Calu3 (cell line): ENCODE measurements at regions not wholly inside any gene's neighbourhood (a gene's known extent, or its start where the extent isn't known, plus 50 kb on each side); places are given as distances from the start of the nearest gene placed in this dataset.

Source experiments
- BruUV-seq: library from RNA; stranded (reverse); fragments of 400-500 nt; replicated peaks from 2 replicates; lab custom pipeline; 2021; lab: Mats Ljungman, UMichigan
- CTCF ChIA-PET: fragments of 300-600 bp; sonication (Branson Sonifier 250); formaldehyde crosslinking; loops from one replicate; lab custom pipeline; 2022; ENCODE audit warnings: antibody characterized with exemption; lab: Charles Lee
- DNase-seq: peaks from one replicate; pipeline ENCODE4 v3.0.0; 2022
- H3K27ac Mint-ChIP-seq: one replicate; pipeline ENCODE4 v1.8.0; 2022; ENCODE audit warnings: mixed read lengths; ENCODE audit not compliant: unreplicated experiment
- H3K27me3 Mint-ChIP-seq: one replicate; pipeline ENCODE4 v1.8.0; 2022; ENCODE audit warnings: mixed read lengths; ENCODE audit not compliant: unreplicated experiment
- H3K36me3 Mint-ChIP-seq: one replicate; pipeline ENCODE4 v1.8.0; 2022; ENCODE audit warnings: mild to moderate bottlenecking, moderate library complexity, mixed read lengths; ENCODE audit not compliant: insufficient read depth, unreplicated experiment
- H3K4me1 Mint-ChIP-seq: one replicate; pipeline ENCODE4 v1.8.0; 2022; ENCODE audit warnings: mild to moderate bottlenecking, low read depth, mixed read lengths; ENCODE audit not compliant: unreplicated experiment
- H3K4me3 Mint-ChIP-seq: one replicate; pipeline ENCODE4 v1.8.0; 2022; ENCODE audit warnings: mild to moderate bottlenecking, low read depth, moderate library complexity, mixed read lengths; ENCODE audit not compliant: unreplicated experiment
- H3K9me3 Mint-ChIP-seq: one replicate; pipeline ENCODE4 v1.8.0; 2022; ENCODE audit warnings: low read depth, mixed read lengths; ENCODE audit not compliant: unreplicated experiment
- intact Hi-C: fragments of 100-400 bp; cut with micrococcal nuclease; formaldehyde crosslinking; loops from one replicate; pipeline ENCODE4 v1.10.0; 2022; ENCODE audit not compliant: unreplicated experiment
- TF ChIP-seq, protein P1 (sequence below): fragments of 200-600 bp; IDR thresholded peaks from one replicate; pipeline ENCODE4 v1.8.0; 2022; ENCODE audit warnings: antibody characterized with exemption; ENCODE audit not compliant: unreplicated experiment

DNA sequence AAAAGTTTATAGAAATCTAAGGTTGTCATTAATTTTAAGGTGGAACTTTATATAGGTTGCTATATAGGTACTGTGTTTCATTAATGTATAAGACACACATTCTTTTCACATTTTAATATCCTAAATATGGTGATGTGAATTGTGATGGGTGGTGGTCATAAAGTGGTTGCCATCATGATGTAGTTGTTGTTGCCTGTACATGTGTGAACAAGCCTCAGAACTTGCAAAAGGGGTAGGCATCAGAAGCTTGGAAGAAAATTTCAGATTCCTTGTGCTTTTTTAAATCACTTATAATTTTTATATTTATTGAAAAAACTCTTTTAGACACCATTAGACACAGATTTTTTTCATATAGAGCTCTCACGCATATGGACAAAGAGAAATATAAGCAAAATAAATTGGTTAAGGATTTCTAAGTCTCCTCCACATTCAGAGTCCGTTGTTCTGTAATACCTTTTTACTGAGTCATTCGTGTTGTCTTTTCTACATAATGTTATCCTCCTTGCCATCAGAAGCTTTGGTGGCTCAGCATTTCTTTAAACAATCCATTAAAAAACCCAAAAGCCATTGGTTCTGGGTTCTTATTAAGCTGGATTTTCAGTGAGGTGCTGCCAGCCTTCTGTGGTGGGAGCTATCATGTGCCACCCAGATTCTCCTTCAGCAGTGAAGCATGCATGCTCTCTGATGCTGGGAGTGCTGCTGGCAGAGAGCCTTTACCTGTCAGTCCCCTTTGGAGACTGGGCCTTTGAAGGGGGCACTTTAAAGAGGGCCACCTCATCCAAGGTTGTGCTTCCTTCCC lies 140.4 kb upstream of the GALNT15 start:
- CTCF ChIA-PET, result no interaction called here
- H3K4me3 Mint-ChIP-seq, result no peak overlapping the region
- peaks cover 68% of the 10 kb centered on the region for H3K27me3 Mint-ChIP-seq
- DNase-seq, result no peak
- H3K9me3 Mint-ChIP-seq, result no peaks in the 10 kb centered on the region
- no TSS peak for BruUV-seq
- H3K36me3 Mint-ChIP-seq, result no peaks in the 10 kb centered on the region
- no peaks in the 10 kb centered on the region for H3K4me1 Mint-ChIP-seq
- TF ChIP-seq, protein P1, sequence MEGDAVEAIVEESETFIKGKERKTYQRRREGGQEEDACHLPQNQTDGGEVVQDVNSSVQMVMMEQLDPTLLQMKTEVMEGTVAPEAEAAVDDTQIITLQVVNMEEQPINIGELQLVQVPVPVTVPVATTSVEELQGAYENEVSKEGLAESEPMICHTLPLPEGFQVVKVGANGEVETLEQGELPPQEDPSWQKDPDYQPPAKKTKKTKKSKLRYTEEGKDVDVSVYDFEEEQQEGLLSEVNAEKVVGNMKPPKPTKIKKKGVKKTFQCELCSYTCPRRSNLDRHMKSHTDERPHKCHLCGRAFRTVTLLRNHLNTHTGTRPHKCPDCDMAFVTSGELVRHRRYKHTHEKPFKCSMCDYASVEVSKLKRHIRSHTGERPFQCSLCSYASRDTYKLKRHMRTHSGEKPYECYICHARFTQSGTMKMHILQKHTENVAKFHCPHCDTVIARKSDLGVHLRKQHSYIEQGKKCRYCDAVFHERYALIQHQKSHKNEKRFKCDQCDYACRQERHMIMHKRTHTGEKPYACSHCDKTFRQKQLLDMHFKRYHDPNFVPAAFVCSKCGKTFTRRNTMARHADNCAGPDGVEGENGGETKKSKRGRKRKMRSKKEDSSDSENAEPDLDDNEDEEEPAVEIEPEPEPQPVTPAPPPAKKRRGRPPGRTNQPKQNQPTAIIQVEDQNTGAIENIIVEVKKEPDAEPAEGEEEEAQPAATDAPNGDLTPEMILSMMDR, result no peak
- intact Hi-C loops, result no loop called here
- no peak overlapping the region for H3K27ac Mint-ChIP-seq

DNA sequence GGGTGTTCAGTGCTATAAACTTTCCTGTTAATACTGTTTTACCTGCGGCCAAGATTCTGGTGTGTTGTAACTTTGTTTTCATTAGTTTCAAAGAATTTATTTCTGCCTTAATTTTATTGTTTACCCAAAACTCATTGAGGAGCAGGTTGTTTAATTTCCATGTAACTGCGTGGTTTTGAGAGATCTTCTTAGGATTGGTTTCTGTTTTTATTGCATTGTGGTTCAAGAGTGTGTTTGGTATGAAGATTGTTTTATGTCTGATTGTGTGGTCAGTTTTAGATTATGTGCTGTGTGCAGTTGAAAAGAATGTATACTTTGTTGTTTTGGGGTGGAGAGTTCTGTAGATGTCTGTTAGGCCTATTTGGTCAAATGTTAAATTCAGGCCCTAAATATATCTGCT lies 133.5 kb upstream of the GALNT15 start:
- TF ChIP-seq, protein P1, result no peak
- Mint-ChIP-seq H3K4me3 (no peak overlapping the region), H3K27me3 (peaks cover 36% of the 10 kb centered on the region), H3K36me3 (no peaks in the 10 kb centered on the region), H3K4me1 (no peaks in the 10 kb centered on the region), H3K27ac (no peak overlapping the region), H3K9me3 (no peaks in the 10 kb centered on the region)
- intact Hi-C loops, result no loop called here
- BruUV-seq, result no TSS peak
- CTCF ChIA-PET, result no interaction called here
- no peak for DNase-seq

DNA sequence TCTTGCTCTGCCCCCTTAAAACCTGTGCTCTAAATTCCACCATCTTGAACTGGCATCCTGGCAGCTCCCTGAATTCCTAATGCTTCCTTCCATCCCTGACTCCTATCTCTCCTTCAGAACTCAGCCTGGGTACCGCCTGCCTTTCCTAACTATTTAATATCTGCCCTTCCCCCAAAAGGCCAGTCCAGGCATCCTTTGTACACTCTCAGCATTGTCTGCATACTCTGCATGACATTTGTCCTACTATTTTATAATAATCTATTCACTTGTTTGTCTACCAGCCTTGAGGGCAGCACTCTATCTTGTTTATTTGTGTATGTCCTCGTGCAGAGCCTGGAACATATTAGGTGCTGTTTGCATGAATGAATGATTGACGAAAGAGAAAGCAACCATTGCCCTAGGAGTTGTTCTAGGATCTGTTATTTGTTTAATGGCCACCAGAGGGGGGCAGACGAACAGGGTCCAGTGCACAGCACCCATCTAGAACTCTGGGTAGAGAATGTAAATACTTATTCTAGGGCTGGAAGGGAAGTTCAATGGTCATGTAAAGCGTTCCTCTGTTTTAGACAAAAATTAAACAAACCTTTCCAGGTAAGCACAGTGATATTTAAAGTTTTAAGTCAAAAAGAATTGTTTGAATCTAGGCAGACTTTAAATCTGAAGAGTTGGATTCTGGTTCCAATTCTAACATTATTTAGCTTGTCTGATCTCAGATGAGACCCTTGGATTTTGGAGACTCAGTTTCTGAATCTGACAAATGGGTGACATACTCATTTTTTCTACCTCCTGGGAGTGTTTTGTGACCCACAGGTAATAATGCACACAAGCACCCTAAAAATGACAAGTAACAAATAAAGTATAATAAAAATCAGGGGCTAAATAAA lies 125.8 kb upstream of the GALNT15 start:
- CTCF ChIA-PET, result interaction anchor here (0.7 to 1.3 kb wide), 4 partner anchors 93 to 204 kb away, joined by 3 to 15 read pairs (median 6); no protein-coding TSS in a partner anchor
- no TSS peak for BruUV-seq
- intact Hi-C loops, result loop anchor here (1.0 to 5.0 kb wide), 3 partner anchors 130 to 416 kb away; no protein-coding TSS in a partner anchor
- H3K27me3 Mint-ChIP-seq, result no peaks in the 10 kb centered on the region
- H3K4me3 Mint-ChIP-seq, result peak overlapping the region; percentile 15
- H3K4me1 Mint-ChIP-seq, result peaks cover 9% of the 10 kb centered on the region
- no peaks in the 10 kb centered on the region for H3K9me3 Mint-ChIP-seq
- DNase-seq, result peak; percentile 67
- no peaks in the 10 kb centered on the region for H3K36me3 Mint-ChIP-seq
- TF ChIP-seq, protein P1, result peak; percentile 58
- no peak overlapping the region for H3K27ac Mint-ChIP-seq

DNA sequence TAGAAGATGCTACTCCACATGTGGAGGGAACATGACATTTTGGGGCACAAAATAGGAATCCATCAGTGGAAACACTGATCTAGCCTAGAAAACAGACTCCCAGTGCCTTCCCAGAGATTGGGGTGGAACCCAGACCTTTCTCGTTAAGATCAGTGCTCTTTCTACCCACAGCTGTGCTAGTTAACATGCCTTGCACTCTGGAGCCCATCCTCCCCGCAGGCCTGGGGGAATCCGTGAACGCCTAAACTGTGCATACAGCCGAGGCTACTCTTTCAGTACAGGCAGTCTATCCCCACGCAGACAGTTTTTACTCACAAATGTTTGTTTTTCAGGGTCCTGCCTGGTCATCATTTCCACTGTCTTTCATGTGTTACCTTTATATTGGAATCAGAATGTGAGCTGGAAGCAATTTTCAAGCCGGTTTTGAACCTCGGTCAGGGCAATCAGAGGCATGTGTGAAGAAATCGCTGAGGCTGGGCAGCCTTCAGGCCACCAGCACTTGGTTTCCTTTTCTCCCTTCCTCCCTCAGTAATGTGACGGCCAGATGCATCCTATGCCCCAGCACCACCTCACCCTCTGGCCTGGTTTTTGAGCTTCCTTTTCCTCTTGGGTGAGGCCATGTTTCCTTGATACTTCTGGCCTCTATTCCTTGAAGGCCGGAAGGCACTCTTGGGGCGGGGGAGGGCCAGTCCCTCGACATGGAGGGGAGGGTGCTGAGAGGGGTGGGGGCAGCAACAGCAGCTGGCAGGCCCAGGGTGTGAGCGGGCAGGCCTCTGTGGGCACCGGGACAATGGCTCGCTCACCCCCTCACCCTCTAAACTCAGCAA lies 123.6 kb upstream of the GALNT15 start:
- intact Hi-C loops, result no loop called here
- TF ChIP-seq, protein P1, result no peak
- H3K27me3 Mint-ChIP-seq, result no peaks in the 10 kb centered on the region
- H3K4me3 Mint-ChIP-seq, result no peak overlapping the region
- no TSS peak for BruUV-seq
- H3K27ac Mint-ChIP-seq, result no peak overlapping the region
- CTCF ChIA-PET, result interaction anchor here (0.6 kb wide), 1 partner anchor 213 kb away, joined by 7 read pairs; no protein-coding TSS in a partner anchor
- H3K9me3 Mint-ChIP-seq, result no peaks in the 10 kb centered on the region
- no peak for DNase-seq
- no peaks in the 10 kb centered on the region for H3K36me3 Mint-ChIP-seq
- peaks cover 9% of the 10 kb centered on the region for H3K4me1 Mint-ChIP-seq
